ENCODE measurements at regions not wholly inside any gene's neighbourhood (a gene's known extent, or its start where the extent isn't known, plus 50 kb on each side); places are given as distances from the start of the nearest gene placed in this dataset.
A peak's percentile ranks its signal among the peaks of the same experiment; 100 is the strongest.

- 10% methylated on average over 2 of the region's 2 CpGs for WGBS (ENCODE audit: low lambda C conversion rate)
- CTCF ChIA-PET = no interaction called here
- no peaks in the 10 kb centered on the region for H4K20me1 ChIP-seq (ENCODE audit: insufficient read depth)
These were observed 281.6 kb upstream of the ZMIZ1 start for GRCh38 chr10:78787125-78787524.

GRCh38 chr10:78794736-78795455, 273.9 kb upstream of the ZMIZ1 start:
- POLR2A ChIA-PET = no interaction called here
- peaks cover 0 to 5% of the 10 kb centered on the region in 2 experiments; a peak in 1 of 4 replicates for H3K4me1 ChIP-seq (ENCODE audit: control insufficient read depth in 1 of 2, insufficient read depth in 2 of 2, low read depth in 1 of 2, low read length in 1 of 2)

More at GRCh38 chr10:78787125-78787524, 281.6 kb upstream of the ZMIZ1 start:
- Histone ChIP-seq H3K27ac (ENCODE audit: low read depth in 2 of 2, low read length in 1 of 2) (peak overlapping the region in 1 of 2 experiments; percentile 36; a peak in 2 of 4 replicates), H2AFZ (ENCODE audit: low read depth) (no peak overlapping the region), H3K4me1 (ENCODE audit: control insufficient read depth in 1 of 2, insufficient read depth in 2 of 2, low read depth in 1 of 2, low read length in 1 of 2) (peaks cover 4 to 5% of the 10 kb centered on the region in 2 experiments; a peak in 3 of 4 replicates), H3K9ac (no peak overlapping the region), H3K9me3 (no peaks in the 10 kb centered on the region), H3K9me2 (no peaks in the 10 kb centered on the region), H3K36me3 (replicated peaks in 1 of 2; ENCODE audit: control insufficient read depth in 1 of 2, insufficient read depth in 2 of 2, low read length in 1 of 2) (no peaks in the 10 kb centered on the region), H3K4me3 (ENCODE audit: low read depth in 2 of 2, low read length in 1 of 2) (no peak overlapping the region), H3K4me2 (no peak overlapping the region), H3K27me3 (ENCODE audit: insufficient read depth) (no peaks in the 10 kb centered on the region; the same call in 1 of the 2 replicates), H3F3A (replicated peaks; ENCODE audit: insufficient read depth) (no peaks in the 10 kb centered on the region), H3K79me2 (ENCODE audit: insufficient read depth) (no peaks in the 10 kb centered on the region)
- POLR2A ChIA-PET = no interaction called here
- no peak for TF ChIP-seq FOXM1 (IDR thresholded peaks at IDR 0.05; ENCODE audit: low read depth)
- TF ChIP-seq RXRA (IDR thresholded peaks at IDR 0.05; ENCODE audit: borderline replicate concordance, low read depth) = no peak
- TF ChIP-seq CHD2 (IDR thresholded peaks at IDR 0.05; ENCODE audit: low read length, partially characterized antibody) = peak; percentile 41
- no peak for TF ChIP-seq MEF2A (IDR thresholded peaks at IDR 0.05; ENCODE audit: borderline replicate concordance, low read depth)
- TF ChIP-seq TCF12 (IDR thresholded peaks at IDR 0.05) = 0 out of 2 replicates have a peak, but pooled peaks have one; percentile 11
- TF ChIP-seq RFX5 (IDR thresholded peaks at IDR 0.05; ENCODE audit: low read length) = no peak
- TF ChIP-seq GATA2 (CRISPR knock-in tag; IDR thresholded peaks at IDR 0.05) = peak; percentile 39; the same call in 1 of the 2 replicates
- TF ChIP-seq FOSL2 (IDR thresholded peaks at IDR 0.05; ENCODE audit: borderline replicate concordance, low read depth) = no peak
- no peak for TF ChIP-seq USF1 (IDR thresholded peaks at IDR 0.05; ENCODE audit: borderline replicate concordance, low read depth)
- TF ChIP-seq FOXJ3 (CRISPR knock-in tag; IDR thresholded peaks at IDR 0.05) = no peak
- no peak for TF ChIP-seq TEAD4 (IDR thresholded peaks at IDR 0.05; ENCODE audit: borderline replicate concordance, insufficient read depth)
- 0 out of 2 replicates have a peak, but pooled peaks have one; percentile 20 for TF ChIP-seq NFIC (IDR thresholded peaks at IDR 0.05; ENCODE audit: borderline replicate concordance)
- TF ChIP-seq RAD21 (IDR thresholded peaks at IDR 0.05; ENCODE audit: low read length) = peak; percentile 33
- no peak for TF ChIP-seq POLR2AphosphoS5 (IDR thresholded peaks at IDR 0.05; ENCODE audit: low read depth, low read length)
- no peak for TF ChIP-seq YY1 (IDR thresholded peaks at IDR 0.05; ENCODE audit: low read depth)
- peak; percentile 88 for TF ChIP-seq RCOR1 (IDR thresholded peaks at IDR 0.05; ENCODE audit: low read length)
- no peak for TF ChIP-seq PBX3 (IDR thresholded peaks at IDR 0.05)
- no peak for TF ChIP-seq GABPA (IDR thresholded peaks at IDR 0.05; ENCODE audit: low read depth)
- no peak for TF ChIP-seq EZH2phosphoT487 (IDR thresholded peaks at IDR 0.05; ENCODE audit: borderline replicate concordance, low read depth)
- TF ChIP-seq MXI1 (IDR thresholded peaks at IDR 0.05; ENCODE audit: low read depth, low read length) = no peak
- peak in 1 of 2 experiments; percentile 56; a peak in 1 of 4 replicates for TF ChIP-seq EP300 (IDR thresholded peaks at IDR 0.05; ENCODE audit: borderline replicate concordance in 1 of 2, low read depth in 1 of 2, low read length in 1 of 2)
- TF ChIP-seq SMC3 (IDR thresholded peaks at IDR 0.05; ENCODE audit: low read depth, low read length) = no peak
- TF ChIP-seq NRF1 (IDR thresholded peaks at IDR 0.05; ENCODE audit: low read depth, low read length) = no peak
- peak; percentile 58 for DNase-seq

More at GRCh38 chr10:78794736-78795455, 273.9 kb upstream of the ZMIZ1 start:
- CTCF ChIA-PET = interaction anchor here (0.6 kb wide), 1 partner anchor 209 kb away, joined by 3 read pairs; no protein-coding TSS in a partner anchor
- Histone ChIP-seq H3K9me3 (no peaks in the 10 kb centered on the region), H3K4me3 (ENCODE audit: low read depth in 2 of 2, low read length in 1 of 2) (no peak overlapping the region), H3K4me2 (no peak overlapping the region), H3K27ac (ENCODE audit: low read depth in 2 of 2, low read length in 1 of 2) (no peak overlapping the region), H2AFZ (ENCODE audit: low read depth) (no peak overlapping the region), H3K36me3 (replicated peaks in 1 of 2; ENCODE audit: control insufficient read depth in 1 of 2, insufficient read depth in 2 of 2, low read length in 1 of 2) (no peaks in the 10 kb centered on the region), H3F3A (replicated peaks; ENCODE audit: insufficient read depth) (no peaks in the 10 kb centered on the region), H3K9ac (no peak overlapping the region), H4K20me1 (ENCODE audit: insufficient read depth) (no peaks in the 10 kb centered on the region), H3K79me2 (ENCODE audit: insufficient read depth) (no peaks in the 10 kb centered on the region), H3K27me3 (ENCODE audit: insufficient read depth) (no peaks in the 10 kb centered on the region), H3K9me2 (no peaks in the 10 kb centered on the region)
- TF ChIP-seq RAD21 (IDR thresholded peaks at IDR 0.05; ENCODE audit: low read length) (no peak), FOXJ3 (CRISPR knock-in tag; IDR thresholded peaks at IDR 0.05) (no peak), TEAD4 (IDR thresholded peaks at IDR 0.05; ENCODE audit: borderline replicate concordance, insufficient read depth) (no peak)
- no peak for DNase-seq
- WGBS (ENCODE audit: low lambda C conversion rate) = 51% methylated on average over 6 of the region's 7 CpGs
